HL-60/S4 treated with phorbol 12-myristate 13-acetate at 8.2 ng/mL for 4 days and 3 days (cell line): ENCODE measurements at regions not wholly inside any gene's neighbourhood (a gene's known extent, or its start where the extent isn't known, plus 50 kb on each side); places are given as distances from the start of the nearest gene placed in this dataset.

Experiments used
- in situ Hi-C: fragments of 300-500 bp; cut with MboI; formaldehyde crosslinking; loops from 2 replicates; pipeline ENCODE4 v1.15.0; 2022; ENCODE audit warnings: low sequenced_read_pairs

- in situ Hi-C loops, result no loop called here
Measured at GRCh38 chr4:12242354-12242753, 813.7 kb upstream of the HS3ST1 start.

- in situ Hi-C loops, result no loop called here
Measured at GRCh38 chr4:12239897-12240636, 811.4 kb upstream of the HS3ST1 start.

- in situ Hi-C loops, result no loop called here
Measured at GRCh38 chr4:12231098-12231497, 802.4 kb upstream of the HS3ST1 start.

- in situ Hi-C loops, result no loop called here
Measured at GRCh38 chr4:12221031-12221430, 792.3 kb upstream of the HS3ST1 start.

GRCh38 chr4:12211636-12212035 is 782.9 kb upstream of the HS3ST1 start:
- in situ Hi-C loops, result no loop called here

GRCh38 chr4:12207396-12207795 is 778.7 kb upstream of the HS3ST1 start:
- in situ Hi-C loops, result no loop called here

- in situ Hi-C loops, result no loop called here
Measured at GRCh38 chr4:12206091-12206490, 777.4 kb upstream of the HS3ST1 start.

- in situ Hi-C loops, result no loop called here
Measured at GRCh38 chr4:12203945-12204344, 775.3 kb upstream of the HS3ST1 start.

GRCh38 chr4:12200226-12200625 is 771.5 kb upstream of the HS3ST1 start:
- in situ Hi-C loops, result no loop called here

GRCh38 chr4:12186526-12186925 is 757.8 kb upstream of the HS3ST1 start:
- in situ Hi-C loops, result no loop called here

DNA sequence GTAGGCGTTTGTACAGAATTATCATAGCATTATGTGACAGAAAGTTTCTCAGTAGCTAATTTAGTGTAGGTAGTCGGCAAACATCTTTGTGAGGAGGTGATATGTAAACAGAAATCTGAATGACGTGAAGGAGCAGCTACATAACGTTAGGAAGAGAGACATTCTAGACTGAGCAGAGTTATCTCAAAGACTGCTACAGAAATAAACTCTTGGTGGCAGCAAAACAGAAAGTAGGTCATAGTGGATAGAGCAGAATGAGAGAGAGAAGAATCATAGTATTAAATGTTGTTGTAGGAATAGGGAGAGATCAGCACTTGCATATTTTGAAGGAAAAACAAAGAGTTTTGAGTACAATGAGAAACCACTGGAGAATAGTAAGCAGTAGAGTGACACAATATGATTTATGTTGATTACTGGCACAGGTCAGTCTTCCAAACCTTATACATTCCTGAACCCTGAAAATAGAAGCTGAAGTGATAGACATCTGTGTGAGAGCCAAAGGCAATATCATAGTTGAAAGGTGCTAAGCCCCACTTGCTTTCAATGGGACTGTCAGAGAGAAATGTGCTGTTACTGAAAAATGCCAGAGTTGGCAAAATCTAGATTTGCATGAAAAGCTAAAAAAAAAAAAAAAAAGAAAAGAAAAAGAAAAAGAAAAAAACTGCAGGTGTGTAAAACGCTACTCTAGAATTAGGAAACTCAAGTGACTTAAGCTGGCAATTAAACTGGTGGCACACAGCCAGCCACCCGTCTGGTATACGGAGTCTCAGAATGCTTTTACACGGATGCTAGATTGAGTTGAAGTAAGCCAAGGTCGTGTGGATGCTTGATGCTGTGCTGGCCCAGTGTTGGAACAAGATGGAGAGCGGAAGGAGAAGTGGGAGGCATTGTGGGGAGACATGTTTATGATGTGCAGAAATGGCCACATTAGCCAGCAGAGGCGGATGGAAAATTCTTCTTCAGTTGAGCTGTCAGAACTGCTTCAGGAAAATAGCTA is 750.2 kb upstream of the HS3ST1 start:
- in situ Hi-C loops, result no loop called here

- in situ Hi-C loops, result no loop called here
Measured at GRCh38 chr4:12177416-12177815, 748.7 kb upstream of the HS3ST1 start.

- in situ Hi-C loops, result no loop called here
Measured at GRCh38 chr4:12173496-12173895, 744.8 kb upstream of the HS3ST1 start.

GRCh38 chr4:12172198-12172973 is 743.7 kb upstream of the HS3ST1 start:
- in situ Hi-C loops, result no loop called here

GRCh38 chr4:12170308-12170707 is 741.6 kb upstream of the HS3ST1 start:
- in situ Hi-C loops, result no loop called here

DNA sequence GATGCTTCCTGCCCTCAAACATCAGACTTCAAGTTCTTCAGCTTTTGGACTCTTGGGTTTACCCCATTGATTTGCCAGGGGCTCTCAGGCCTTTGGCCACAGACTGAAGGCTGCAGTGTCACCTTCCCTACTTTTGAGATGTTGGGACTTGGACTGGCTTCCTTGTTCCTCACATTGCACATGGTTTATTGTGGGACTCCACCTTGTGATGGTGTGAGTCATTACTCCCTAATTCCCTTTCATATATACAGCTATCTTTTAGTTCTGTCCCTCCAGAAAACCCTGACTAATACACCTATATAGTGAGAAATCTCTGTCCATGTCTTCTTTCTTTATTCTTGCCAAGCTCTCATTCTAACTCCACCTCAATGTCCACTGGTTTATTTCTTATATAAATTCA is 736.9 kb upstream of the HS3ST1 start:
- in situ Hi-C loops, result no loop called here

GRCh38 chr4:12146339-12146738 is 717.6 kb upstream of the HS3ST1 start:
- in situ Hi-C loops, result no loop called here

GRCh38 chr4:12145768-12146167 is 717.1 kb upstream of the HS3ST1 start:
- in situ Hi-C loops, result no loop called here

DNA sequence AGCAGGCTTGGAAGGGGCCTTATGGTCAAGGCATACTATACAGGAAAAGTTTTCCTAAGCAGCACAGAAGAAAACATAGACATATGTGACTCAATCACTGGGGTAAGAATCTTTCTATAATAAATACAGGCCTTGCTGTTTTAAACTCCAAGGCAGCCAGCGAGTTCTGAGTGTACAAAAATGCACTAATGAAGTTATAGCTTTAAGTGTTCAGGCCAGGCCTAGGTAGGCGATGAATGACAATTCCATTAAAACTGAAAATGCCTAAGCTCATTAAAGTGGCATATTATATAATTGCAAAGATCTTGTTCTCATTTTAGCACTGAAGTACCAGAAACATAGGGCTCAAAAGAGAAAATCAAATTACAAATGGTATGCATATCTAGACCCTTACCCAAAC is 716.4 kb upstream of the HS3ST1 start:
- in situ Hi-C loops, result no loop called here

DNA sequence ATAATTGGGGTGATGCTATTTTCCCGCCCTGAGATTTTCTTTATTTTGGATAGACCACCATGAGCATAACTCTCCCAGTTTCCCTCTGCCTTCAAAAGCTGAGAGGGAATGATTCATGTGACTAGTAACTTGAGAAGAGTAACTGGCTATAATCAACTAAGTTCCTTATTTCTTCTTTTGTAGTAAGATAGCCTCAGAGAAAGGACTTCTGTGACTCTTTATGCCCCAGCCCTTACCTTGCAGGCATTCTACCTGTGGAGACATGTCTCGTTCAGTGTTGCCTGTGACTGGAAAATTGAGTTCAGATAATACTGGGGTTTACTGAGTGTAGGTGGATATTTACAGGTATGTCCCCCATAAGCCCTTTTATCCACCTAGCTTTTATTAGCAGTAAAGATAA is 715.4 kb upstream of the HS3ST1 start:
- in situ Hi-C loops, result no loop called here

- in situ Hi-C loops, result no loop called here
Measured at GRCh38 chr4:12140864-12141263, 712.2 kb upstream of the HS3ST1 start.
